H9 (cell line): ENCODE measurements at regions not wholly inside any gene's neighbourhood (a gene's known extent, or its start where the extent isn't known, plus 50 kb on each side); places are given as distances from the start of the nearest gene placed in this dataset.

Source experiments
- DNase-seq: peaks from one replicate; pipeline ENCODE4 v3.0.0-alpha.2; 2017
- H2AFZ ChIP-seq: one replicate; pipeline ENCODE4 v1.6.1; 2013; ENCODE audit warnings: mild to moderate bottlenecking, low read length, control low read depth, moderate library complexity
- H2AK5ac ChIP-seq: 2 replicates; pipeline ENCODE4 v1.6.1; 2013; ENCODE audit warnings: low read length, control low read depth, mixed read lengths; ENCODE audit not compliant: insufficient read length
- H2BK120ac ChIP-seq: one replicate; pipeline ENCODE4 v1.6.1; 2013; ENCODE audit warnings: low read depth, mild to moderate bottlenecking, low read length, control low read depth, inconsistent platforms; ENCODE audit not compliant: poor library complexity, severe bottlenecking
- H2BK12ac ChIP-seq: 2 replicates; pipeline ENCODE4 v1.6.1; 2013; ENCODE audit warnings: low read length, control low read depth, mixed read lengths, low read depth; ENCODE audit not compliant: insufficient read length
- H2BK15ac ChIP-seq: 2 replicates; pipeline ENCODE4 v1.6.1; 2013; ENCODE audit warnings: low read depth, low read length, control low read depth
- H2BK20ac ChIP-seq: one replicate; pipeline ENCODE4 v1.6.1; 2013; ENCODE audit warnings: low read depth, mild to moderate bottlenecking, low read length, control low read depth, inconsistent platforms; ENCODE audit not compliant: poor library complexity, severe bottlenecking
- H2BK5ac ChIP-seq: 2 replicates; pipeline ENCODE4 v1.6.1; 2013; ENCODE audit warnings: low read length, control low read depth, mixed read lengths; ENCODE audit not compliant: insufficient read length
- H3K14ac ChIP-seq: 2 replicates; pipeline ENCODE4 v1.6.1; 2013; ENCODE audit warnings: low read length, control low read depth; ENCODE audit not compliant: insufficient read depth
- H3K18ac ChIP-seq: 2 replicates; pipeline ENCODE4 v1.6.1; 2013; ENCODE audit warnings: low read depth, mild to moderate bottlenecking, mixed read lengths, low read length, control low read depth; ENCODE audit not compliant: insufficient read length
- H3K23ac ChIP-seq: 2 replicates; pipeline ENCODE4 v1.6.1; 2013; ENCODE audit warnings: low read length, control low read depth, mixed read lengths, low read depth; ENCODE audit not compliant: insufficient read length
- H3K23me2 ChIP-seq: 2 replicates; pipeline ENCODE4 v1.6.1; 2013; ENCODE audit warnings: low read depth, mild to moderate bottlenecking, mixed read lengths, low read length, control low read depth; ENCODE audit not compliant: insufficient read length, poor library complexity, severe bottlenecking
- H3K27ac ChIP-seq: 2 replicates; pipeline ENCODE4 v1.5.1; 2013; ENCODE audit warnings: low read length, control low read depth, mixed read lengths, low read depth; ENCODE audit not compliant: insufficient read length
- H3K27me3 ChIP-seq: 2 replicates; pipeline ENCODE4 v1.6.1; 2013; ENCODE audit warnings: low read length, control low read depth, inconsistent platforms; ENCODE audit not compliant: insufficient read depth
- H3K4ac ChIP-seq: 2 replicates; pipeline ENCODE4 v1.6.1; 2013; ENCODE audit warnings: low read depth, mild to moderate bottlenecking, control low read depth, inconsistent platforms, low read length, moderate library complexity
- H3K4me1 ChIP-seq: 2 replicates; pipeline ENCODE4 v1.6.1; 2013; ENCODE audit warnings: low read length, control low read depth, inconsistent platforms; ENCODE audit not compliant: insufficient read depth
- H3K4me2 ChIP-seq: 2 replicates; pipeline ENCODE4 v1.6.1; 2013; ENCODE audit warnings: low read length, control low read depth, mixed read lengths; ENCODE audit not compliant: insufficient read length, insufficient read depth
- H3K56ac ChIP-seq: 2 replicates; pipeline ENCODE4 v1.6.1; 2013; ENCODE audit warnings: low read depth, mild to moderate bottlenecking, mixed read lengths, low read length, control low read depth; ENCODE audit not compliant: insufficient read length
- H3K79me1 ChIP-seq: 2 replicates; pipeline ENCODE4 v1.6.1; 2013; ENCODE audit warnings: low read depth, mild to moderate bottlenecking, moderate library complexity, low read length, control low read depth, inconsistent platforms; ENCODE audit not compliant: insufficient read depth, poor library complexity, severe bottlenecking
- H3K79me2 ChIP-seq: 2 replicates; pipeline ENCODE4 v1.6.1; 2013; ENCODE audit warnings: low read length, control low read depth, inconsistent platforms; ENCODE audit not compliant: insufficient read depth
- H3K9ac ChIP-seq: 2 replicates; pipeline ENCODE4 v1.6.1; 2013; ENCODE audit warnings: low read length, control low read depth, mixed read lengths; ENCODE audit not compliant: insufficient read length; ENCODE audit errors: extremely low read depth
- H3K9me3 ChIP-seq: one replicate; pipeline ENCODE4 v1.6.1; 2013; ENCODE audit warnings: low read depth, low read length, inconsistent platforms; ENCODE audit not compliant: control insufficient read depth
- H3T11ph ChIP-seq: one replicate; pipeline ENCODE4 v1.6.1; 2013; ENCODE audit warnings: mild to moderate bottlenecking, low read length, control low read depth, inconsistent platforms
- H4K20me1 ChIP-seq: one replicate; pipeline ENCODE4 v1.6.1; 2013; ENCODE audit not compliant: control insufficient read depth, insufficient read length, insufficient read depth
- H4K5ac ChIP-seq: 2 replicates; pipeline ENCODE4 v1.6.1; 2013; ENCODE audit warnings: low read depth, mild to moderate bottlenecking, mixed read lengths, low read length, control low read depth; ENCODE audit not compliant: insufficient read length
- H4K8ac ChIP-seq: replicated peaks from 2 replicates; pipeline ENCODE4 v1.6.1; 2013; ENCODE audit warnings: low read length, control low read depth, mixed read lengths, low read depth; ENCODE audit not compliant: insufficient read length
- H4K91ac ChIP-seq: 2 replicates; pipeline ENCODE4 v1.6.1; 2013; ENCODE audit warnings: low read depth, mild to moderate bottlenecking, moderate library complexity, mixed read lengths, low read length, control low read depth; ENCODE audit not compliant: insufficient read length
- H3K27ac Mint-ChIP-seq, 3 experiments: 2 replicates in 2 of 3; 3 replicates in 1 of 3; pipeline ENCODE4 v1.8.0; 2020 to 2021; ENCODE audit warnings: mixed read lengths in 3 of 3, mild to moderate bottlenecking in 1 of 3, moderate library complexity in 1 of 3
- H3K27me3 Mint-ChIP-seq: 2 replicates; pipeline ENCODE4 v1.8.0; 2021; ENCODE audit warnings: low read depth, mild to moderate bottlenecking, moderate library complexity, mixed read lengths
- H3K36me3 Mint-ChIP-seq, 3 experiments: 2 replicates in 2 of 3; 3 replicates in 1 of 3; pipeline ENCODE4 v1.8.0; 2020 to 2021; ENCODE audit warnings: low read depth in 3 of 3, mixed read lengths in 3 of 3; ENCODE audit not compliant: insufficient read depth in 1 of 3
- H3K4me1 Mint-ChIP-seq, 2 experiments: 2 replicates each; pipeline ENCODE4 v1.8.0; 2020; ENCODE audit warnings: mixed read lengths in 2 of 2
- H3K4me3 Mint-ChIP-seq, 2 experiments: 2 replicates in 1 of 2; 3 replicates in 1 of 2; pipeline ENCODE4 v1.8.0; 2020 to 2021; ENCODE audit warnings: mild to moderate bottlenecking in 2 of 2, mixed read lengths in 2 of 2, moderate library complexity in 1 of 2
- H3K9me3 Mint-ChIP-seq, 2 experiments: 2 replicates in 1 of 2; 3 replicates in 1 of 2; pipeline ENCODE4 v1.8.0; 2020; ENCODE audit warnings: mild to moderate bottlenecking in 2 of 2, mixed read lengths in 2 of 2, moderate library complexity in 1 of 2
- CTCF ChIP-seq: fragments of 200-600 bp; sonication (generic); conservative IDR thresholded peaks from 3 replicates; pipeline ENCODE4 v1.8.0; 2021; ENCODE audit warnings: antibody characterized with exemption, mild to moderate bottlenecking
- WGBS: extraction: QIAGEN DNeasy Blood & Tissue Kit; methylation state at CpG from one replicate; pipeline ENCODE4 v1.1.7; 2013; ENCODE audit warnings: missing lambda C conversion rate, low lambda C conversion rate, mixed read lengths; ENCODE audit not compliant: insufficient read length; ENCODE audit errors: extremely low coverage; 5-methylcytosine and 5-hydroxymethylcytosine counted together

GRCh38 chr13:56900549-56901279 is 240.0 kb upstream of the PRR20A start:
- no peak overlapping the region for H2BK20ac ChIP-seq
- no peak overlapping the region for H2BK15ac ChIP-seq
- H4K5ac ChIP-seq = no peak overlapping the region
- no peak overlapping the region for H3K56ac ChIP-seq
- no peak overlapping the region for H4K8ac ChIP-seq
- Mint-ChIP-seq H3K4me1 (no peaks in the 10 kb centered on the region), H3K36me3 (peaks cover 0 to 4% (median 0%) of the 10 kb centered on the region in 3 experiments; a peak in 1 of 7 replicates), H3K27ac (no peak overlapping the region), H3K9me3 (no peaks in the 10 kb centered on the region; a peak in 2 of 5 replicates), H3K27me3 (no peaks in the 10 kb centered on the region), H3K4me3 (no peak overlapping the region)
- H3K4ac ChIP-seq = no peak overlapping the region
- H3T11ph ChIP-seq = no peak overlapping the region
- TF ChIP-seq CTCF = no peak
- DNase-seq = no peak
- no peaks in the 10 kb centered on the region for H3K79me2 ChIP-seq
- H2AK5ac ChIP-seq = no peak overlapping the region
- no peak overlapping the region for H2AFZ ChIP-seq
- no peaks in the 10 kb centered on the region for H4K20me1 ChIP-seq
- no peak overlapping the region for H2BK5ac ChIP-seq
- no peak overlapping the region for H2BK120ac ChIP-seq
- no peak overlapping the region for H3K23ac ChIP-seq
- H4K91ac ChIP-seq = no peak overlapping the region
- no peaks in the 10 kb centered on the region for H3K79me1 ChIP-seq
- no peak overlapping the region for H3K9ac ChIP-seq
- no CpG with 5 or more reads among the region's 30 CpGs for WGBS
- no peaks in the 10 kb centered on the region for H3K27me3 ChIP-seq
- no peaks in the 10 kb centered on the region for H3K4me1 ChIP-seq
- H3K18ac ChIP-seq = no peak overlapping the region
- no peak overlapping the region for H3K14ac ChIP-seq
- no peak overlapping the region for H3K27ac ChIP-seq
- no peaks in the 10 kb centered on the region for H3K9me3 ChIP-seq
- no peak overlapping the region for H2BK12ac ChIP-seq
- no peak overlapping the region for H3K4me2 ChIP-seq
- H3K23me2 ChIP-seq = no peaks in the 10 kb centered on the region
